Neural cell (in vitro differentiated cells): ENCODE measurements at regions not wholly inside any gene's neighbourhood (a gene's known extent, or its start where the extent isn't known, plus 50 kb on each side); places are given as distances from the start of the nearest gene placed in this dataset.

Experiments used
- EP300 ChIP-seq: fragments of 450-650 bp; conservative IDR thresholded peaks from 2 replicates; pipeline ENCODE4 v1.6.1; 2014; ENCODE audit warnings: antibody characterized with exemption, mild to moderate bottlenecking, moderate library complexity; ENCODE audit not compliant: poor library complexity, severe bottlenecking
- EZH2 ChIP-seq: fragments of 200-600, 300-800 bp; shearing (Covaris generic), sonication (generic); IDR thresholded peaks from 2 replicates; pipeline ENCODE4 v1.6.1; 2014; ENCODE audit warnings: antibody characterized with exemption, low read length, borderline replicate concordance, mild to moderate bottlenecking; ENCODE audit not compliant: insufficient read depth, poor library complexity, severe bottlenecking
- MXI1 ChIP-seq: fragments of 450-650 bp; conservative IDR thresholded peaks from 2 replicates; pipeline ENCODE4 v1.6.1; 2014; ENCODE audit warnings: antibody characterized with exemption, mild to moderate bottlenecking; ENCODE audit not compliant: poor library complexity, severe bottlenecking
- POLR2AphosphoS5 ChIP-seq: IDR thresholded peaks from 2 replicates; pipeline ENCODE4 v1.6.1; 2012
- RAD21 ChIP-seq: fragments of 450-650 bp; conservative IDR thresholded peaks from 2 replicates; pipeline ENCODE4 v1.6.1; 2014; ENCODE audit warnings: antibody characterized with exemption, mild to moderate bottlenecking, moderate library complexity
- TAF1 ChIP-seq: IDR thresholded peaks from 2 replicates; pipeline ENCODE4 v1.6.1; 2012; ENCODE audit warnings: low read depth
- TF ChIP-seq, protein P1 (sequence below): fragments of 450-650 bp; IDR thresholded peaks from 2 replicates; pipeline ENCODE4 v1.5.1; 2014; ENCODE audit warnings: antibody characterized with exemption, mild to moderate bottlenecking, moderate library complexity; ENCODE audit not compliant: poor library complexity, severe bottlenecking
- TF ChIP-seq, protein P2 (sequence below): IDR thresholded peaks from 2 replicates; pipeline ENCODE4 v1.6.1; 2012; ENCODE audit warnings: borderline replicate concordance

DNA sequence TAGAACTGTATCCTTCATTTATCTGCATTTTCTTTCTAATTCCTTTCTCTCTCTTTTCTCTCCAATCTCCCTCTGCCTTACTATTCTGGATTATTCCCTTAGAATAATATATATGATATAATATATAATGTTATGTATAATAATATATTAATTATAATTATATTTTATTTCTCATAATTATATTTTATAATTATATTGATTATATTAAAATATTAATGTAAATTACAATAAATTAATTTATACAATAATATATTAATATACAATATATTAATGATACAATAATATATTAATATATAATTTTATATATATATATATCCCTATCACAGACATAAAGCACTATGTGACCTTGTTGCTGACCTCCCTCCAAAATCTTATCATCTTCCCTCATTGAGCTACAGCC, 661.3 kb upstream of the CHORDC1 start:
- TF ChIP-seq, protein P1, sequence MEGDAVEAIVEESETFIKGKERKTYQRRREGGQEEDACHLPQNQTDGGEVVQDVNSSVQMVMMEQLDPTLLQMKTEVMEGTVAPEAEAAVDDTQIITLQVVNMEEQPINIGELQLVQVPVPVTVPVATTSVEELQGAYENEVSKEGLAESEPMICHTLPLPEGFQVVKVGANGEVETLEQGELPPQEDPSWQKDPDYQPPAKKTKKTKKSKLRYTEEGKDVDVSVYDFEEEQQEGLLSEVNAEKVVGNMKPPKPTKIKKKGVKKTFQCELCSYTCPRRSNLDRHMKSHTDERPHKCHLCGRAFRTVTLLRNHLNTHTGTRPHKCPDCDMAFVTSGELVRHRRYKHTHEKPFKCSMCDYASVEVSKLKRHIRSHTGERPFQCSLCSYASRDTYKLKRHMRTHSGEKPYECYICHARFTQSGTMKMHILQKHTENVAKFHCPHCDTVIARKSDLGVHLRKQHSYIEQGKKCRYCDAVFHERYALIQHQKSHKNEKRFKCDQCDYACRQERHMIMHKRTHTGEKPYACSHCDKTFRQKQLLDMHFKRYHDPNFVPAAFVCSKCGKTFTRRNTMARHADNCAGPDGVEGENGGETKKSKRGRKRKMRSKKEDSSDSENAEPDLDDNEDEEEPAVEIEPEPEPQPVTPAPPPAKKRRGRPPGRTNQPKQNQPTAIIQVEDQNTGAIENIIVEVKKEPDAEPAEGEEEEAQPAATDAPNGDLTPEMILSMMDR: no peak
- TF ChIP-seq EP300: no peak
- no peak for TF ChIP-seq EZH2
- no peak for TF ChIP-seq RAD21
- no peak for TF ChIP-seq TAF1
- no peak for TF ChIP-seq POLR2AphosphoS5
- TF ChIP-seq, protein P2, sequence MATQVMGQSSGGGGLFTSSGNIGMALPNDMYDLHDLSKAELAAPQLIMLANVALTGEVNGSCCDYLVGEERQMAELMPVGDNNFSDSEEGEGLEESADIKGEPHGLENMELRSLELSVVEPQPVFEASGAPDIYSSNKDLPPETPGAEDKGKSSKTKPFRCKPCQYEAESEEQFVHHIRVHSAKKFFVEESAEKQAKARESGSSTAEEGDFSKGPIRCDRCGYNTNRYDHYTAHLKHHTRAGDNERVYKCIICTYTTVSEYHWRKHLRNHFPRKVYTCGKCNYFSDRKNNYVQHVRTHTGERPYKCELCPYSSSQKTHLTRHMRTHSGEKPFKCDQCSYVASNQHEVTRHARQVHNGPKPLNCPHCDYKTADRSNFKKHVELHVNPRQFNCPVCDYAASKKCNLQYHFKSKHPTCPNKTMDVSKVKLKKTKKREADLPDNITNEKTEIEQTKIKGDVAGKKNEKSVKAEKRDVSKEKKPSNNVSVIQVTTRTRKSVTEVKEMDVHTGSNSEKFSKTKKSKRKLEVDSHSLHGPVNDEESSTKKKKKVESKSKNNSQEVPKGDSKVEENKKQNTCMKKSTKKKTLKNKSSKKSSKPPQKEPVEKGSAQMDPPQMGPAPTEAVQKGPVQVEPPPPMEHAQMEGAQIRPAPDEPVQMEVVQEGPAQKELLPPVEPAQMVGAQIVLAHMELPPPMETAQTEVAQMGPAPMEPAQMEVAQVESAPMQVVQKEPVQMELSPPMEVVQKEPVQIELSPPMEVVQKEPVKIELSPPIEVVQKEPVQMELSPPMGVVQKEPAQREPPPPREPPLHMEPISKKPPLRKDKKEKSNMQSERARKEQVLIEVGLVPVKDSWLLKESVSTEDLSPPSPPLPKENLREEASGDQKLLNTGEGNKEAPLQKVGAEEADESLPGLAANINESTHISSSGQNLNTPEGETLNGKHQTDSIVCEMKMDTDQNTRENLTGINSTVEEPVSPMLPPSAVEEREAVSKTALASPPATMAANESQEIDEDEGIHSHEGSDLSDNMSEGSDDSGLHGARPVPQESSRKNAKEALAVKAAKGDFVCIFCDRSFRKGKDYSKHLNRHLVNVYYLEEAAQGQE: no peak
- no peak for TF ChIP-seq MXI1
